DND-41 (cell line): ENCODE measurements at regions not wholly inside any gene's neighbourhood (a gene's known extent, or its start where the extent isn't known, plus 50 kb on each side); places are given as distances from the start of the nearest gene placed in this dataset.

Source experiments
- ATAC-seq: fragments of 200-7000 bp; cut with Tn5 transposase; 3 replicates; pipeline ENCODE4 v1.9.1; 2021; ENCODE audit warnings: low read depth; ENCODE audit not compliant: insufficient read depth
- DNase-seq: peaks from one replicate; pipeline ENCODE4 v3.0.0-alpha.2; 2020
- H2AFZ ChIP-seq: 2 replicates; pipeline ENCODE4 v1.6.0; 2012; ENCODE audit warnings: low read depth, low read length
- H3K27ac ChIP-seq: 2 replicates; pipeline ENCODE4 v1.5.1; 2012; ENCODE audit warnings: low read length, inconsistent platforms
- H3K27me3 ChIP-seq: fragments of 200-600 bp; sonication (generic); 2 replicates; pipeline ENCODE4 v1.6.0; 2012; ENCODE audit warnings: low read length, mild to moderate bottlenecking, inconsistent platforms; ENCODE audit not compliant: insufficient read depth, poor library complexity
- H3K36me3 ChIP-seq: 2 replicates; pipeline ENCODE4 v1.5.1; 2012; ENCODE audit warnings: low read length, inconsistent platforms; ENCODE audit not compliant: insufficient read depth
- H3K4me1 ChIP-seq: 2 replicates; pipeline ENCODE4 v1.5.1; 2012; ENCODE audit warnings: mild to moderate bottlenecking, low read length; ENCODE audit not compliant: insufficient read depth
- H3K4me2 ChIP-seq: 2 replicates; pipeline ENCODE4 v1.6.0; 2012; ENCODE audit warnings: mild to moderate bottlenecking, moderate library complexity, low read length, inconsistent platforms; ENCODE audit not compliant: insufficient read depth
- H3K4me3 ChIP-seq, 2 experiments: fragments of 200-600 bp in 1 of 2; shearing (Covaris generic) in 1 of 2; 2 replicates each; pipeline ENCODE4 v1.5.1; 2012 to 2016; ENCODE audit warnings: inconsistent platforms in 2 of 2, low read length in 2 of 2, mild to moderate bottlenecking in 2 of 2, low read depth in 1 of 2, moderate library complexity in 1 of 2
- H3K79me2 ChIP-seq: 2 replicates; pipeline ENCODE4 v1.6.0; 2012; ENCODE audit warnings: low read length, inconsistent platforms; ENCODE audit not compliant: insufficient read depth
- H3K9ac ChIP-seq: 2 replicates; pipeline ENCODE4 v1.6.0; 2012; ENCODE audit warnings: low read depth, mild to moderate bottlenecking, inconsistent platforms, low read length, moderate library complexity
- H3K9me3 ChIP-seq: 2 replicates; pipeline ENCODE4 v1.5.1; 2012; ENCODE audit warnings: low read length, moderate library complexity, mild to moderate bottlenecking, inconsistent platforms; ENCODE audit not compliant: insufficient read depth, severe bottlenecking
- H4K20me1 ChIP-seq: 2 replicates; pipeline ENCODE4 v1.6.0; 2012; ENCODE audit warnings: low read length; ENCODE audit not compliant: insufficient read depth
- CTCF ChIP-seq: IDR thresholded peaks from 2 replicates; pipeline ENCODE4 v1.5.1; 2012; ENCODE audit warnings: borderline replicate concordance, low read length, moderate library complexity, mild to moderate bottlenecking; ENCODE audit not compliant: poor library complexity, severe bottlenecking; ENCODE audit errors: extremely low read depth
- EZH2 ChIP-seq: IDR thresholded peaks from 3 replicates; pipeline ENCODE4 v1.6.1; 2012; ENCODE audit warnings: borderline replicate concordance, low read depth, mild to moderate bottlenecking, moderate library complexity, low read length, inconsistent platforms; ENCODE audit not compliant: severe bottlenecking

GRCh38 chr6:160917572-160917971 is 74.0 kb upstream of the MAP3K4 start:
- Histone ChIP-seq H3K27me3 (no peaks in the 10 kb centered on the region), H3K4me1 (no peaks in the 10 kb centered on the region), H3K36me3 (no peaks in the 10 kb centered on the region), H4K20me1 (no peaks in the 10 kb centered on the region), H3K4me3 (no peak overlapping the region), H2AFZ (no peak overlapping the region), H3K27ac (no peak overlapping the region), H3K4me2 (no peak overlapping the region), H3K9me3 (no peaks in the 10 kb centered on the region), H3K79me2 (no peaks in the 10 kb centered on the region), H3K9ac (no peak overlapping the region)
- ATAC-seq (no peak), DNase-seq (no peak)
- TF ChIP-seq CTCF (no peak), EZH2 (no peak)

GRCh38 chr6:160919723-160920440 is 71.7 kb upstream of the MAP3K4 start:
- no peak overlapping the region for H3K9ac ChIP-seq
- ATAC-seq (no peak), DNase-seq (no peak)
- H4K20me1 ChIP-seq: no peaks in the 10 kb centered on the region
- no peaks in the 10 kb centered on the region for H3K4me1 ChIP-seq
- no peaks in the 10 kb centered on the region for H3K27me3 ChIP-seq
- no peaks in the 10 kb centered on the region for H3K79me2 ChIP-seq
- H3K4me2 ChIP-seq: no peak overlapping the region
- H2AFZ ChIP-seq: no peak overlapping the region
- H3K36me3 ChIP-seq: no peaks in the 10 kb centered on the region
- no peaks in the 10 kb centered on the region for H3K9me3 ChIP-seq
- H3K4me3 ChIP-seq: no peak overlapping the region
- no peak for TF ChIP-seq EZH2
- no peak for TF ChIP-seq CTCF
- no peak overlapping the region for H3K27ac ChIP-seq

- DNase-seq: no peak
Measured at GRCh38 chr6:160921095-160921494, 70.5 kb upstream of the MAP3K4 start.

More at GRCh38 chr6:160921095-160921494, 70.5 kb upstream of the MAP3K4 start:
- Histone ChIP-seq H3K9ac (no peak overlapping the region), H3K27me3 (no peaks in the 10 kb centered on the region), H3K27ac (no peak overlapping the region), H3K4me2 (no peak overlapping the region), H4K20me1 (no peaks in the 10 kb centered on the region), H3K79me2 (no peaks in the 10 kb centered on the region), H3K4me3 (no peak overlapping the region), H3K9me3 (peaks cover 3% of the 10 kb centered on the region), H2AFZ (no peak overlapping the region), H3K36me3 (no peaks in the 10 kb centered on the region), H3K4me1 (no peaks in the 10 kb centered on the region)
- ATAC-seq: no peak
- no peak for TF ChIP-seq EZH2
- no peak for TF ChIP-seq CTCF
